PFSK-1 (cell line): ENCODE measurements at regions not wholly inside any gene's neighbourhood (a gene's known extent, or its start where the extent isn't known, plus 50 kb on each side); places are given as distances from the start of the nearest gene placed in this dataset.

Experiments used
- FOXP2 ChIP-seq: optimal IDR thresholded peaks from 2 replicates; pipeline ENCODE3; 2011; ENCODE audit warnings: borderline replicate concordance, control low read depth, inconsistent platforms; ENCODE audit not compliant: insufficient read depth; ENCODE audit errors: extremely low read length, extremely low read depth
- POLR2AphosphoS5 ChIP-seq: IDR thresholded peaks from 2 replicates; pipeline ENCODE4 v1.6.1; 2012; ENCODE audit warnings: low read depth, mild to moderate bottlenecking, control low read depth, low read length, moderate library complexity
- REST ChIP-seq, 2 experiments: IDR thresholded peaks; 2 replicates each; pipeline versions ENCODE4 v1.6.1 to v1.8.0; 2011 to 2012; ENCODE audit warnings: low read depth in 2 of 2, low read length in 2 of 2, control low read depth in 1 of 2, inconsistent platforms in 1 of 2, mild to moderate bottlenecking in 1 of 2, moderate library complexity in 1 of 2; ENCODE audit not compliant: insufficient read depth in 1 of 2
- SIN3A ChIP-seq: IDR thresholded peaks from 2 replicates; pipeline ENCODE4 v1.6.1; 2012; ENCODE audit warnings: mild to moderate bottlenecking, low read length, moderate library complexity, borderline replicate concordance; ENCODE audit not compliant: insufficient read depth
- TAF1 ChIP-seq: IDR thresholded peaks from 2 replicates; pipeline ENCODE4 v1.6.1; 2012; ENCODE audit warnings: low read length, control low read depth, borderline replicate concordance; ENCODE audit not compliant: insufficient read depth

- TF ChIP-seq POLR2AphosphoS5 (no peak), TAF1 (no peak), FOXP2 (no peak), SIN3A (no peak), REST (IDR thresholded peaks at IDR 0.05; ENCODE audit: insufficient read depth in 1 of 2, low read depth in 2 of 2, low read length in 2 of 2) (no peak)
These were observed 155.2 kb upstream of the GRK3 start for GRCh38 chr22:25409240-25409639.

DNA sequence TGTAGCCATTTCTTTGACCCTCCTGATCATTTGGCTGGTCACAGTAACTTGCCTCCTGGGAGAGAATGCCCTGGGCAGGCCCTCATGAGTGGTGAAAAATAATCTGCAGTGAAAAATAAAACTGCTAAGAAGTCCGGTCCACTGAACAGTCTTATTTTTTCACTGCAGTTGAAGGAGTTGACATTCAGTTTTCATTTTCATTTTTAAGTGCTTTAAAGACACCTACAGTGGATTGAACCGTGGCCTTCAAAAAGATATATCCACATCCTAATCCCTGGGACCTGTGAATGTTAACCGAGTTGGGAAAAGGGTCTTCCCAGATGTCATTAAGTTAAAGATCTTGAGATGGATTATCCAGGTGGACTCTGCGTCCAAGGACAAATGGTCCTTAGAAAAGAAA lies 153.6 kb upstream of the GRK3 start:
- TF ChIP-seq REST (IDR thresholded peaks at IDR 0.05; ENCODE audit: insufficient read depth in 1 of 2, low read depth in 2 of 2, low read length in 2 of 2) (no peak), TAF1 (no peak), FOXP2 (no peak), POLR2AphosphoS5 (no peak), SIN3A (no peak)

DNA sequence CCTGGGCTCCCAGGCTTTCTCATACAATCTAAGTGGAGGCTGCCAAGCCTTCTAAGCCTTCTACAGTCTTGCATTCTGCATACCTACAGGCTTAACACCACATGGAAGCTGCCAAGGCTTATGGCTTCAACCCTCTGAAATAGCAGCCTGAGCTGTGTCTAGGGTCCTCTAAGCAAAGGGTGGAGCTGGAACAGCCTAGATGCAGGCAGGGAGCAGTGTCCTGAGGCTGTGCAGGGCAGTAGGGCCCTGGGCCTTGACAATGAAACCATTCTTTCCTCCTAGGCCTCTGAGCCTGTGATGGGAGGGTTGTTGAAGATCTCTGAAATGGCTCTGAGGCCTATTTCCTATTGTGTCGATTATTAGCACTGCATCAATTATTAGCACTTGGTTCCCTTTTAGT lies 150.9 kb upstream of the GRK3 start:
- TF ChIP-seq REST (IDR thresholded peaks at IDR 0.05; ENCODE audit: insufficient read depth in 1 of 2, low read depth in 2 of 2, low read length in 2 of 2) (no peak), POLR2AphosphoS5 (no peak), TAF1 (no peak), FOXP2 (no peak), SIN3A (no peak)

- no peak for TF ChIP-seq TAF1
- TF ChIP-seq FOXP2 = no peak
- TF ChIP-seq SIN3A = no peak
- no peak for TF ChIP-seq POLR2AphosphoS5
- TF ChIP-seq REST (IDR thresholded peaks at IDR 0.05; ENCODE audit: insufficient read depth in 1 of 2, low read depth in 2 of 2, low read length in 2 of 2) = no peak
These were observed 145.0 kb upstream of the GRK3 start for GRCh38 chr22:25419247-25420113.
